ENCODE measurements at regions not wholly inside any gene's neighbourhood (a gene's known extent, or its start where the extent isn't known, plus 50 kb on each side); places are given as distances from the start of the nearest gene placed in this dataset.
"Not testable (repeated sequence)": the region's sequence is repeated elsewhere in the genome, so short reads cannot be mapped to it uniquely, and the experiment has no call there.

GRCh38 chr15:26259581-26259980, 396.5 kb upstream of the ATP10A start:
- H3K4me1 ChIP-seq: no peaks in the 10 kb centered on the region

GRCh38 chr15:26244782-26245181, 381.7 kb upstream of the ATP10A start:
- not testable (repeated sequence) for DNase-seq

More at GRCh38 chr15:26259581-26259980, 396.5 kb upstream of the ATP10A start:
- Histone ChIP-seq H3K9me3 (no peaks in the 10 kb centered on the region), H3K36me3 (no peaks in the 10 kb centered on the region), H3K4me3 (no peak overlapping the region), H3K27me3 (no peaks in the 10 kb centered on the region), H3K27ac (no peak overlapping the region)
- DNase-seq: no peak
- TF ChIP-seq CTCF (IDR thresholded peaks at IDR 0.05) (no peak), POLR2A (IDR thresholded peaks at IDR 0.05) (no peak)
- intact Hi-C loops (cut with DNase I): no loop called here
- 39% methylated on average over 2 of the region's 2 CpGs for WGBS (ENCODE audit: insufficient coverage, low coverage, low lambda C conversion rate, missing lambda C conversion rate)
- ATAC-seq: no peak

GRCh38 chr15:26243382-26243781, 380.3 kb upstream of the ATP10A start:
- Histone ChIP-seq H3K27ac (no peak overlapping the region), H3K27me3 (no peaks in the 10 kb centered on the region), H3K36me3 (no peaks in the 10 kb centered on the region), H3K4me3 (no peak overlapping the region), H3K9me3 (no peaks in the 10 kb centered on the region), H3K4me1 (no peaks in the 10 kb centered on the region)
- intact Hi-C loops (cut with DNase I): no loop called here
- no peak for TF ChIP-seq CTCF (IDR thresholded peaks at IDR 0.05)
- no peak for TF ChIP-seq POLR2A (IDR thresholded peaks at IDR 0.05)
- 71% methylated on average over 1 of the region's 1 CpG for WGBS (ENCODE audit: insufficient coverage, low coverage, low lambda C conversion rate, missing lambda C conversion rate)
- DNase-seq (no peak), ATAC-seq (no peak)

More at GRCh38 chr15:26244782-26245181, 381.7 kb upstream of the ATP10A start:
- H3K27ac ChIP-seq; intact Hi-C loops (cut with DNase I); H3K4me1 ChIP-seq; H3K36me3 ChIP-seq; H3K9me3 ChIP-seq; ATAC-seq; H3K4me3 ChIP-seq; H3K27me3 ChIP-seq: not testable (repeated sequence)
- 53% methylated on average over 11 of the region's 11 CpGs for WGBS (ENCODE audit: insufficient coverage, low coverage, low lambda C conversion rate, missing lambda C conversion rate)

- Histone ChIP-seq H3K27ac (no peak overlapping the region), H3K9me3 (no peaks in the 10 kb centered on the region), H3K4me1 (no peaks in the 10 kb centered on the region), H3K27me3 (no peaks in the 10 kb centered on the region), H3K4me3 (no peak overlapping the region), H3K36me3 (no peaks in the 10 kb centered on the region)
- intact Hi-C loops (cut with DNase I): no loop called here
- DNase-seq (no peak), ATAC-seq (no peak)
- WGBS (ENCODE audit: insufficient coverage, low coverage, low lambda C conversion rate, missing lambda C conversion rate): 67% methylated on average over 7 of the region's 9 CpGs
- TF ChIP-seq CTCF (IDR thresholded peaks at IDR 0.05): no peak
- no peak for TF ChIP-seq POLR2A (IDR thresholded peaks at IDR 0.05)
Measured at GRCh38 chr15:26242565-26243071, 379.5 kb upstream of the ATP10A start.

GRCh38 chr15:26235864-26236263, 372.7 kb upstream of the ATP10A start:
- DNase-seq: no peak
- Histone ChIP-seq H3K4me1 (no peaks in the 10 kb centered on the region), H3K27me3 (no peaks in the 10 kb centered on the region), H3K9me3 (no peaks in the 10 kb centered on the region), H3K27ac (no peak overlapping the region), H3K4me3 (no peak overlapping the region), H3K36me3 (no peaks in the 10 kb centered on the region)
- WGBS (ENCODE audit: insufficient coverage, low coverage, low lambda C conversion rate, missing lambda C conversion rate): 34% methylated on average over 3 of the region's 3 CpGs
- TF ChIP-seq CTCF (IDR thresholded peaks at IDR 0.05) (no peak), POLR2A (IDR thresholded peaks at IDR 0.05) (no peak)
- intact Hi-C loops (cut with DNase I): no loop called here
- no peak for ATAC-seq
